Prostate gland (tissue), 2 donors: ENCODE measurements at regions not wholly inside any gene's neighbourhood (a gene's known extent, or its start where the extent isn't known, plus 50 kb on each side); places are given as distances from the start of the nearest gene placed in this dataset.

Experiments
- POLR2A ChIP-seq: fragments of 450-650 bp; IDR thresholded peaks from one replicate; pipeline ENCODE4 v1.6.1; 2016; ENCODE audit warnings: antibody characterized with exemption, mild to moderate bottlenecking
- POLR2AphosphoS5 ChIP-seq: sonication (generic); formaldehyde crosslinking; IDR thresholded peaks from one replicate; pipeline ENCODE4 v1.6.1; 2017; ENCODE audit warnings: antibody characterized with exemption
- TF ChIP-seq, protein P1 (sequence below), 4 experiments: fragments of 200-600 bp in 2 of 4; fragments of 450-650 bp in 2 of 4; sonication (generic) in 2 of 4; IDR thresholded peaks; 1 replicate in 3 of 4; 2 replicates in 1 of 4; pipeline ENCODE4 v1.5.1; 2016 to 2019; ENCODE audit warnings: antibody characterized with exemption in 4 of 4, mild to moderate bottlenecking in 2 of 4, moderate library complexity in 2 of 4

DNA sequence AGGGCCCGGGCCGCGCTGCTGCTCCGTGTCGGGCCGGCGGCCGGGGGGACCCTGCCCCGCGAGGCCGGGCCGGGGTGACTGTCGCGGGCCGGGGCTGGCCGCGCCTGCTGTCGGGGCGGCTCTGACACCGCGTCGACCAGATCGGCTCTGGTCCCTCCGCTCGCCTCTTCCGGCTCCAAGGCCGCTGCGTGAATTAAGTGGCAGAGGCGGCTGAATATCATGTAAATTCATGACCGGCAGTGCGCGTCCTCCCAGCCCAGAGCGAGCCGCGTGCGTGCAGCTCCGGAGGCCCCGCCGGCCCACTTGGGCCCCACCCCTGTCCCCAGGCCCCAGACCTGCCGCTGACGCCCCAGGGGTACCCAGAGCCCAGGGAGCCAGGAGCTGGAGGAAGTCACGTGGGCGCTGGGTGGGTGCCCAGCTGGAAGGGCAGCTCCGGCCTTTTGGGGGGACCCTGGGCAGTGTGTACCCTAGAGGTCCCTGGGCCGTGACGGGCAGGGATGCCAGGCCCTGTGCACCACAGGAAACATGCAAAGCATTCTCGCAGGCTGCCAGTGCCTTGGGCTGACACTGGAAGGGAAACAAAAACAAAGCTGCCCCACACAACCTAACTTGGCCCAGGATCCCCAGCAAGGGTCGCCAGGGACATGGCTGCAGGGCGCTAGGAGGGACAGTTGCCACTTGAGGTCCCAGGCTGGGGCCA is 584.0 kb upstream of the MKI67 start:
- TF ChIP-seq, protein P1, sequence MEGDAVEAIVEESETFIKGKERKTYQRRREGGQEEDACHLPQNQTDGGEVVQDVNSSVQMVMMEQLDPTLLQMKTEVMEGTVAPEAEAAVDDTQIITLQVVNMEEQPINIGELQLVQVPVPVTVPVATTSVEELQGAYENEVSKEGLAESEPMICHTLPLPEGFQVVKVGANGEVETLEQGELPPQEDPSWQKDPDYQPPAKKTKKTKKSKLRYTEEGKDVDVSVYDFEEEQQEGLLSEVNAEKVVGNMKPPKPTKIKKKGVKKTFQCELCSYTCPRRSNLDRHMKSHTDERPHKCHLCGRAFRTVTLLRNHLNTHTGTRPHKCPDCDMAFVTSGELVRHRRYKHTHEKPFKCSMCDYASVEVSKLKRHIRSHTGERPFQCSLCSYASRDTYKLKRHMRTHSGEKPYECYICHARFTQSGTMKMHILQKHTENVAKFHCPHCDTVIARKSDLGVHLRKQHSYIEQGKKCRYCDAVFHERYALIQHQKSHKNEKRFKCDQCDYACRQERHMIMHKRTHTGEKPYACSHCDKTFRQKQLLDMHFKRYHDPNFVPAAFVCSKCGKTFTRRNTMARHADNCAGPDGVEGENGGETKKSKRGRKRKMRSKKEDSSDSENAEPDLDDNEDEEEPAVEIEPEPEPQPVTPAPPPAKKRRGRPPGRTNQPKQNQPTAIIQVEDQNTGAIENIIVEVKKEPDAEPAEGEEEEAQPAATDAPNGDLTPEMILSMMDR (IDR thresholded peaks at IDR 0.05) = no peak
- TF ChIP-seq POLR2AphosphoS5 = no peak
- no peak for TF ChIP-seq POLR2A
